SK-N-SH treated with all-trans-retinoic acid at 6 μM for 48 hours (cell line): ENCODE measurements at regions not wholly inside any gene's neighbourhood (a gene's known extent, or its start where the extent isn't known, plus 50 kb on each side); places are given as distances from the start of the nearest gene placed in this dataset.

ENCODE experiments used
- ATAC-seq: fragments of 200-7000 bp; cut with Tn5 transposase; 3 replicates; pipeline ENCODE4 v1.9.1; 2020; ENCODE audit warnings: mild to moderate bottlenecking, moderate library complexity
- ARNTL ChIP-seq: fragments of 450-650 bp; formaldehyde crosslinking; IDR thresholded peaks from 2 replicates; pipeline ENCODE4 v1.5.0; 2020; ENCODE audit warnings: low read depth, mild to moderate bottlenecking, moderate library complexity, borderline replicate concordance
- BACH2 ChIP-seq: fragments of 250-450 bp; sonication (Bioruptor Pico); IDR thresholded peaks from 2 replicates; pipeline ENCODE4 v1.9.0; 2021; ENCODE audit warnings: mild to moderate bottlenecking, borderline replicate concordance
- CREB5 ChIP-seq: fragments of 250-450 bp; sonication (Bioruptor Pico); IDR thresholded peaks from 2 replicates; pipeline ENCODE4 v1.5.1; 2020; ENCODE audit warnings: low read depth, mild to moderate bottlenecking, moderate library complexity
- CSDC2 ChIP-seq: fragments of 250-450 bp; sonication (Bioruptor Pico); IDR thresholded peaks from 2 replicates; pipeline ENCODE4 v1.5.0; 2020; ENCODE audit warnings: mild to moderate bottlenecking, moderate library complexity
- CSRNP3 ChIP-seq: fragments of 250-450 bp; sonication (Bioruptor Pico); IDR thresholded peaks from 2 replicates; pipeline ENCODE4 v1.5.1; 2021; ENCODE audit warnings: mild to moderate bottlenecking, moderate library complexity
- ESRRG ChIP-seq: fragments of 250-450 bp; sonication (Bioruptor Pico); IDR thresholded peaks from 2 replicates; pipeline ENCODE4 v1.6.1; 2021; ENCODE audit warnings: mild to moderate bottlenecking
- GLIS3 ChIP-seq: fragments of 250-450 bp; sonication (Bioruptor Pico); IDR thresholded peaks from 2 replicates; pipeline ENCODE4 v1.5.0; 2020; ENCODE audit warnings: mild to moderate bottlenecking, moderate library complexity
- OSR1 ChIP-seq: fragments of 250-450 bp; sonication (Bioruptor Pico); IDR thresholded peaks from 2 replicates; pipeline ENCODE4 v1.8.0; 2022; ENCODE audit warnings: moderate library complexity, mild to moderate bottlenecking, inconsistent platforms
- PATZ1 ChIP-seq: fragments of 250-450 bp; sonication (Bioruptor Pico); IDR thresholded peaks from 2 replicates; pipeline ENCODE4 v1.8.0; 2020; ENCODE audit warnings: mild to moderate bottlenecking, moderate library complexity, borderline replicate concordance
- POU6F1 ChIP-seq: fragments of 250-450 bp; sonication (Bioruptor Pico); IDR thresholded peaks from 2 replicates; pipeline ENCODE4 v1.8.0; 2021; ENCODE audit warnings: low read depth, mild to moderate bottlenecking, moderate library complexity, borderline replicate concordance
- PPARA ChIP-seq: fragments of 250-450 bp; sonication (Bioruptor Pico); IDR thresholded peaks from 2 replicates; pipeline ENCODE4 v1.5.0; 2020; ENCODE audit warnings: mild to moderate bottlenecking, borderline replicate concordance
- RARB ChIP-seq: fragments of 250-450 bp; sonication (Bioruptor Pico); IDR thresholded peaks from 2 replicates; pipeline ENCODE4 v1.8.0; 2021; ENCODE audit warnings: mild to moderate bottlenecking, moderate library complexity
- SNAI2 ChIP-seq: fragments of 250-450 bp; sonication (Bioruptor Pico); IDR thresholded peaks from 2 replicates; pipeline ENCODE4 v1.5.0; 2020; ENCODE audit warnings: mild to moderate bottlenecking, moderate library complexity
- TCF4 ChIP-seq: fragments of 250-450 bp; sonication (Bioruptor Pico); IDR thresholded peaks from 2 replicates; pipeline ENCODE4 v1.8.0; 2021; ENCODE audit warnings: mild to moderate bottlenecking, moderate library complexity, borderline replicate concordance
- TOX ChIP-seq: fragments of 250-450 bp; sonication (Bioruptor Pico); IDR thresholded peaks from 2 replicates; pipeline ENCODE4 v1.8.0; 2021; ENCODE audit warnings: mild to moderate bottlenecking, moderate library complexity, borderline replicate concordance
- TSHZ2 ChIP-seq: fragments of 250-450 bp; sonication (Bioruptor Pico); IDR thresholded peaks from 2 replicates; pipeline ENCODE4 v1.5.0; 2020; ENCODE audit warnings: mild to moderate bottlenecking, moderate library complexity
- ZC3H10 ChIP-seq: fragments of 250-450 bp; sonication (Bioruptor Pico); IDR thresholded peaks from 2 replicates; pipeline ENCODE4 v1.5.1; 2021; ENCODE audit warnings: mild to moderate bottlenecking, moderate library complexity
- ZFP3 ChIP-seq: fragments of 250-450 bp; sonication (Bioruptor Pico); IDR thresholded peaks from 2 replicates; pipeline ENCODE4 v1.5.0; 2020; ENCODE audit warnings: mild to moderate bottlenecking, moderate library complexity
- ZFP30 ChIP-seq: fragments of 450-650 bp; formaldehyde crosslinking; IDR thresholded peaks from 2 replicates; pipeline ENCODE4 v1.5.0; 2022; ENCODE audit warnings: mild to moderate bottlenecking, moderate library complexity
- ZNF565 ChIP-seq: fragments of 450-650 bp; formaldehyde crosslinking; conservative IDR thresholded peaks from 2 replicates; pipeline ENCODE4 v1.5.0; 2020; ENCODE audit warnings: low read depth, mild to moderate bottlenecking, moderate library complexity
- ZNF70 ChIP-seq: fragments of 450-650 bp; formaldehyde crosslinking; IDR thresholded peaks from 2 replicates; pipeline ENCODE4 v1.5.0; 2020; ENCODE audit warnings: mild to moderate bottlenecking, moderate library complexity
- ZNF8 ChIP-seq: fragments of 450-650 bp; formaldehyde crosslinking; IDR thresholded peaks from 2 replicates; pipeline ENCODE4 v1.5.0; 2020; ENCODE audit warnings: mild to moderate bottlenecking, moderate library complexity

- no peak for TF ChIP-seq BACH2 (CRISPR knock-in tag)
- no peak for TF ChIP-seq SNAI2
- no peak for TF ChIP-seq TOX (CRISPR knock-in tag)
- TF ChIP-seq POU6F1 = no peak
- TF ChIP-seq ESRRG = no peak
- no peak for TF ChIP-seq TCF4 (CRISPR knock-in tag)
- no peak for TF ChIP-seq OSR1 (CRISPR knock-in tag)
- no peak for TF ChIP-seq CSRNP3
- no peak for TF ChIP-seq ZNF70 (CRISPR knock-in tag)
- no peak for TF ChIP-seq CREB5 (CRISPR knock-in tag)
- TF ChIP-seq GLIS3 (CRISPR knock-in tag) = no peak
- no peak for TF ChIP-seq ZNF565 (CRISPR knock-in tag)
- no peak for TF ChIP-seq ZC3H10 (CRISPR knock-in tag)
- no peak for TF ChIP-seq RARB (CRISPR knock-in tag)
- no peak for TF ChIP-seq ZFP30 (CRISPR knock-in tag)
- ATAC-seq = no peak
Measured at GRCh38 chr3:4153771-4154170, 149.4 kb upstream of the SETMAR start.

GRCh38 chr3:4158329-4158728 lies 144.8 kb upstream of the SETMAR start:
- no peak for TF ChIP-seq ZNF8 (CRISPR knock-in tag)
- no peak for TF ChIP-seq ZFP3 (CRISPR knock-in tag)
- no peak for TF ChIP-seq CREB5 (CRISPR knock-in tag)
- TF ChIP-seq RARB (CRISPR knock-in tag) = no peak
- no peak for TF ChIP-seq PPARA
- no peak for TF ChIP-seq ESRRG
- TF ChIP-seq PATZ1 (CRISPR knock-in tag) = no peak
- no peak for TF ChIP-seq ARNTL (CRISPR knock-in tag)
- no peak for TF ChIP-seq ZNF565 (CRISPR knock-in tag)
- no peak for TF ChIP-seq TCF4 (CRISPR knock-in tag)
- TF ChIP-seq GLIS3 (CRISPR knock-in tag) = no peak
- TF ChIP-seq BACH2 (CRISPR knock-in tag) = no peak
- no peak for TF ChIP-seq TOX (CRISPR knock-in tag)
- no peak for TF ChIP-seq CSDC2 (CRISPR knock-in tag)
- TF ChIP-seq ZC3H10 (CRISPR knock-in tag) = no peak
- TF ChIP-seq ZFP30 (CRISPR knock-in tag) = no peak
- TF ChIP-seq CSRNP3 = no peak
- no peak for TF ChIP-seq SNAI2
- TF ChIP-seq TSHZ2 (CRISPR knock-in tag) = no peak
- no peak for ATAC-seq
